ENCODE measurements at regions not wholly inside any gene's neighbourhood (a gene's known extent, or its start where the extent isn't known, plus 50 kb on each side); places are given as distances from the start of the nearest gene placed in this dataset.
A peak's percentile ranks its signal among the peaks of the same experiment; 100 is the strongest.
"Not testable (repeated sequence)": the region's sequence is repeated elsewhere in the genome, so short reads cannot be mapped to it uniquely, and the experiment has no call there.

GRCh38 chrX:40922307-40922706 lies 162.9 kb upstream of the USP9X start:
- no peaks in the 10 kb centered on the region for H3K36me3 Mint-ChIP-seq (ENCODE audit: insufficient read depth)
- no peak overlapping the region for H3K27ac Mint-ChIP-seq
- no peaks in the 10 kb centered on the region for H3K9me3 Mint-ChIP-seq
- ATAC-seq (replicated peaks) (no peak), DNase-seq (no peak)
- no peaks in the 10 kb centered on the region for H3K27me3 Mint-ChIP-seq
- H3K4me1 Mint-ChIP-seq (ENCODE audit: low read depth in 2 of 2), result no peaks in the 10 kb centered on the region
- H3K4me3 Mint-ChIP-seq, result no peak overlapping the region

GRCh38 chrX:40926739-40927427 lies 158.4 kb upstream of the USP9X start:
- H3K36me3 Mint-ChIP-seq (ENCODE audit: insufficient read depth); DNase-seq; ATAC-seq (replicated peaks): not testable (repeated sequence)

GRCh38 chrX:40928076-40928475 lies 157.2 kb upstream of the USP9X start:
- Mint-ChIP-seq H3K9me3 (peaks cover 0 to 3% of the 10 kb centered on the region in 2 donors), H3K27me3 (no peaks in the 10 kb centered on the region), H3K4me1 (ENCODE audit: low read depth in 2 of 2) (peaks cover 3 to 6% of the 10 kb centered on the region in 2 donors), H3K36me3 (ENCODE audit: insufficient read depth) (no peaks in the 10 kb centered on the region), H3K27ac (no peak overlapping the region), H3K4me3 (no peak overlapping the region)
- DNase-seq (no peak), ATAC-seq (replicated peaks) (no peak)

More at GRCh38 chrX:40926739-40927427, 158.4 kb upstream of the USP9X start:
- not testable (repeated sequence) for H3K4me1 Mint-ChIP-seq (ENCODE audit: low read depth in 2 of 2); H3K27me3 Mint-ChIP-seq; H3K4me3 Mint-ChIP-seq; H3K9me3 Mint-ChIP-seq
- H3K27ac Mint-ChIP-seq, result peak overlapping the region in 1 of 2 donors; percentile 9

- H3K27me3 Mint-ChIP-seq, result no peaks in the 10 kb centered on the region
- peaks cover 0 to 3% of the 10 kb centered on the region in 2 donors for H3K9me3 Mint-ChIP-seq
- H3K27ac Mint-ChIP-seq, result peak overlapping the region; percentile 35 to 59
- peaks cover 9 to 12% of the 10 kb centered on the region in 2 donors for H3K4me1 Mint-ChIP-seq (ENCODE audit: low read depth in 2 of 2)
- peaks cover 2% of the 10 kb centered on the region for H3K36me3 Mint-ChIP-seq (ENCODE audit: insufficient read depth)
- ATAC-seq (replicated peaks), result no peak
- no peak for DNase-seq
- no peak overlapping the region for H3K4me3 Mint-ChIP-seq
These were observed 153.3 kb upstream of the USP9X start for GRCh38 chrX:40931921-40932320.

GRCh38 chrX:40933132-40933705 lies 152.0 kb upstream of the USP9X start:
- Mint-ChIP-seq H3K27ac (peak overlapping the region; percentile 90 to 97), H3K4me1 (ENCODE audit: low read depth in 2 of 2) (peaks cover 9 to 12% of the 10 kb centered on the region in 2 donors), H3K4me3 (peak overlapping the region; percentile 67 to 85), H3K27me3 (no peaks in the 10 kb centered on the region), H3K36me3 (ENCODE audit: insufficient read depth) (peaks cover 2% of the 10 kb centered on the region), H3K9me3 (peaks cover 0 to 3% of the 10 kb centered on the region in 2 donors)
- ATAC-seq (replicated peaks) (peak; percentile 32), DNase-seq (no peak)

GRCh38 chrX:40933706-40934425 lies 151.4 kb upstream of the USP9X start:
- DNase-seq (no peak), ATAC-seq (replicated peaks) (no peak)
- Mint-ChIP-seq H3K27me3 (no peaks in the 10 kb centered on the region), H3K27ac (peak overlapping the region; percentile 90 to 97), H3K9me3 (no peaks in the 10 kb centered on the region), H3K36me3 (ENCODE audit: insufficient read depth) (peaks cover 2% of the 10 kb centered on the region), H3K4me1 (ENCODE audit: low read depth in 2 of 2) (peaks cover 9 to 12% of the 10 kb centered on the region in 2 donors), H3K4me3 (peak overlapping the region; percentile 67 to 85)

- DNase-seq (no peak), ATAC-seq (replicated peaks) (no peak)
- Mint-ChIP-seq H3K27me3 (no peaks in the 10 kb centered on the region), H3K9me3 (no peaks in the 10 kb centered on the region), H3K36me3 (ENCODE audit: insufficient read depth) (peaks cover 2% of the 10 kb centered on the region), H3K4me1 (ENCODE audit: low read depth in 2 of 2) (peaks cover 9 to 10% of the 10 kb centered on the region in 2 donors), H3K27ac (peak overlapping the region in 1 of 2 donors; percentile 49), H3K4me3 (no peak overlapping the region)
These were observed 148.4 kb upstream of the USP9X start for GRCh38 chrX:40936827-40937226.

GRCh38 chrX:40938423-40938822 lies 146.8 kb upstream of the USP9X start:
- Mint-ChIP-seq H3K4me3 (no peak overlapping the region), H3K36me3 (ENCODE audit: insufficient read depth) (peaks cover 2% of the 10 kb centered on the region), H3K4me1 (ENCODE audit: low read depth in 2 of 2) (peaks cover 2% of the 10 kb centered on the region in 2 donors), H3K9me3 (no peaks in the 10 kb centered on the region), H3K27ac (no peak overlapping the region), H3K27me3 (no peaks in the 10 kb centered on the region)
- ATAC-seq (replicated peaks), result no peak
- no peak for DNase-seq

- Mint-ChIP-seq H3K4me1 (ENCODE audit: low read depth in 2 of 2) (peaks cover 0 to 3% of the 10 kb centered on the region in 2 donors), H3K9me3 (no peaks in the 10 kb centered on the region), H3K27me3 (no peaks in the 10 kb centered on the region), H3K4me3 (no peak overlapping the region), H3K27ac (no peak overlapping the region), H3K36me3 (ENCODE audit: insufficient read depth) (no peaks in the 10 kb centered on the region)
- no peak for ATAC-seq (replicated peaks)
- DNase-seq, result no peak
These were observed 142.1 kb upstream of the USP9X start for GRCh38 chrX:40943093-40943641.

GRCh38 chrX:40945361-40945713 lies 139.9 kb upstream of the USP9X start:
- Mint-ChIP-seq H3K4me3 (no peak overlapping the region), H3K36me3 (ENCODE audit: insufficient read depth) (no peaks in the 10 kb centered on the region), H3K9me3 (no peaks in the 10 kb centered on the region), H3K4me1 (ENCODE audit: low read depth in 2 of 2) (peaks cover 0 to 3% of the 10 kb centered on the region in 2 donors), H3K27me3 (no peaks in the 10 kb centered on the region), H3K27ac (no peak overlapping the region)
- DNase-seq (no peak), ATAC-seq (replicated peaks) (no peak)

- Mint-ChIP-seq H3K4me1 (ENCODE audit: low read depth in 2 of 2) (peaks cover 0 to 3% of the 10 kb centered on the region in 2 donors), H3K27ac (no peak overlapping the region), H3K27me3 (no peaks in the 10 kb centered on the region), H3K9me3 (no peaks in the 10 kb centered on the region), H3K4me3 (no peak overlapping the region), H3K36me3 (ENCODE audit: insufficient read depth) (no peaks in the 10 kb centered on the region)
- DNase-seq (no peak), ATAC-seq (replicated peaks) (no peak)
These were observed 138.0 kb upstream of the USP9X start for GRCh38 chrX:40947276-40947675.

- H3K27me3 Mint-ChIP-seq, result no peaks in the 10 kb centered on the region
- H3K9me3 Mint-ChIP-seq, result no peaks in the 10 kb centered on the region
- no peak overlapping the region for H3K4me3 Mint-ChIP-seq
- no peaks in the 10 kb centered on the region for H3K36me3 Mint-ChIP-seq (ENCODE audit: insufficient read depth)
- no peak for DNase-seq
- H3K27ac Mint-ChIP-seq, result no peak overlapping the region
- ATAC-seq (replicated peaks), result no peak
- peaks cover 0 to 3% of the 10 kb centered on the region in 2 donors for H3K4me1 Mint-ChIP-seq (ENCODE audit: low read depth in 2 of 2)
These were observed 136.2 kb upstream of the USP9X start for GRCh38 chrX:40949071-40949470.

- ATAC-seq (replicated peaks) (no peak), DNase-seq (no peak)
- Mint-ChIP-seq H3K9me3 (no peaks in the 10 kb centered on the region), H3K36me3 (ENCODE audit: insufficient read depth) (no peaks in the 10 kb centered on the region), H3K27me3 (no peaks in the 10 kb centered on the region), H3K4me1 (ENCODE audit: low read depth in 2 of 2) (peaks cover 0 to 3% of the 10 kb centered on the region in 2 donors), H3K27ac (no peak overlapping the region), H3K4me3 (no peak overlapping the region)
These were observed 134.7 kb upstream of the USP9X start for GRCh38 chrX:40950546-40950945.

All from effector memory CD8-positive, alpha-beta T cell (primary cell).